ENCODE measurements at regions not wholly inside any gene's neighbourhood (a gene's known extent, or its start where the extent isn't known, plus 50 kb on each side); places are given as distances from the start of the nearest gene placed in this dataset.
A peak's percentile ranks its signal among the peaks of the same experiment; 100 is the strongest.
"Not testable (repeated sequence)": the region's sequence is repeated elsewhere in the genome, so short reads cannot be mapped to it uniquely, and the experiment has no call there.

GRCh38 chr6:15904651-15905376 lies 224.1 kb upstream of the MYLIP start:
- no peak for DNase-seq (ENCODE audit: low read depth in 2 of 2)

GRCh38 chr6:15901141-15902115 lies 227.5 kb upstream of the MYLIP start:
- DNase-seq (ENCODE audit: low read depth in 2 of 2) = no peak

- no peak for DNase-seq (ENCODE audit: low read depth in 2 of 2)
Observed at GRCh38 chr6:15898693-15899092, 230.2 kb upstream of the MYLIP start.

DNA sequence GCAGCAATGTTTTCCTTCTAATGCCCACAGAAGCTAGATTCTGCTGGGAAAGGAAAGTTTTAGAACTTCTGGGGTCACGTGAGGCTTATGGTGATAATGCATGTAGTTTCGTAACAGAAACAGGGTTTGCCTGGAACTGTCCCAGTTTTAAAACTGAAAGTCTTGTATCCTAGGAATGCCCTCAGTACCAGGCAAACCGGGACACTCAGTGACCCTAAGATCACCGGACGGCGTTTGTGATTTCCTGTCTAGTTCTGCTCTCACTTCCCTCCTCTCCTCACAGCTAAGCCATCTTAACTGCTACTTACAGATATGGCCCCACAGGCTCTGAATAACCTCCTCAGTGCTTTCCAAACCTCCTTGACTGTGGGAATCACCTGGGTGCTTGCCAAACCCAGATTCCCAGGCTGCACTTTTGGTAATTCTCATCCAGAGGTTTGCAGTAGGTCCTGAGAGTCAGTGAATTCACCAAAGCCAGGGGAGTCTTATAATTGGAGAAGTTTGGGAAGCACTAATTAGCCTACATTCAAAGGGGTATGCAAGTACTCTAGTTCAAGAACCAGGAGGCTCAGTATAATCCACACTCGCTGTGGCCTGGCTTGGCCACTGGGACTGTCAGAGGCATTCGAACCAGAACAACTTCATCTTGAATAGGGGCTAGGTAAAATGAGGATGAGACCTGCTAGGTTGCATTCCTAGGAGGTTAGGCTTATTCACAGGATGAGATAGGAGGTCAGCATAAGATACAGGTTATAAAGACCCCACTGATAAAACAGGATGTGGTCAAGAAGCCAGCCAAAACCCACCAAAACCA lies 231.6 kb upstream of the MYLIP start:
- DNase-seq (ENCODE audit: low read depth in 2 of 2) = no peak

DNA sequence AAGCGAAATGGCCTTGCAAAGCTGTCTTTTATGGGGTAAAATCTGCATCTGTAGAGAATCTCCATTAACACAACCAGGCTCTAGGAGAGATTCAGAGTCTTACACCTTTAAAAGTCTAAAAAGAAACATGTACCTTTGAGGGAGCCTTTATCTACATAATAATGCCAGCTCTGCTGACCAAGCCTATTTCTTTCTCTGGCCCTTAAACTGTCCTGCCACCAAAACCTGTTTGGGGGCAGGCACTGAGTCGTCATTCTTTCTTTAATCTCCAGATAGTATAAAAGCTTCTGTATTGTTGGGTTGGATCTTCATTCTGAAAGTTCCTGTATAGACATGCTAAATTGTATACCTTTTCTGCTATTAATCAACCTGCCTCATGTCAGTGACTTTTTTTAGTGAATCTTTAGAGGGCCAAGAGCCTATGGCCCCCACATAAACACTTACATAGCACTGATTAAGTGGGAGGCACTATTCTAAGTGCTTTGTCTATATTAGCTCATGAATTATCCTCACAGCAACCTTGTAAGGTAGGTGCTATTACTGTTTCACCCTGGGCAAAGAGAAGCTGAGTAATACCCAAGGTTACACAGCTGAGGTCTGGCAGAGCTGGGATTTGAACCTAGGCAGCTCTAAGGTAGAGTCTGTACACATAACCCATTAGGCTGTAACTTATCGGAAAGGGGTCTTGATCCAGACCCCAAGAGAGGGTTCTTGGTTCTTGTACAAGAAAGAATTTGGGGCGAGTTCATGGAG lies 232.3 kb upstream of the DTNBP1 start:
- DNase-seq (ENCODE audit: low read depth in 2 of 2) = no peak

DNA sequence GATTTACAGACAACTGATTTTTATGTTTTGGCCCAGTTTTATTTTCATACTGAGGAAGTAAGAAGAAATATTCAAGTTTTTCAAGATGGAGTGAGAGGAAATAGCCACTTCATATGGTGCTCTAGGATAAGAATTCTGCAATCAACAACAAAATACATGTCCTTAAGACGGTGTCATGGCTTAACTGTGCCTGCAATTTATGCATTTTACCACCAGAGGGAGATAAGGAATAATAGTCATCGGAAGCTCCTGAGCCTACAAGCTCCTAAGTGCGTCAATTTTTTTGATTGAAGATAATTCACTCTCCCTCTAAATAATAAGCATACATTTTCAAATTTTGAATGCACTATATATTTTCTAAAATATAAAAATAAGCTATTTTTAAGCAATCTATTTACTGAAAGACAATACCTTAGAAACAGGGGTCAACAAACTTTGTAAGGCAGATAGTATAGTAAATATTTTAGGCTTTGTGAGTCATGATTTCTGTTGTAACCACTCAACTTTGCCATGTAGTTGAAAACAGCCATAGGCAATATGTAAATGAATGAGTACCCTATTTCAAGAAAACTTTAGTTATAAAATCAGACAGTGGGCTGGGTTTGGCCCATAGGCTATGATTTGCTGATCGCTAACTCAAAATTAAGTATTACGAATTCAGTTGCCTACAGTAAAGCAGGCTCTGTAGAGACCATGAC lies 230.9 kb upstream of the DTNBP1 start:
- no peak for DNase-seq (ENCODE audit: low read depth in 2 of 2)

DNA sequence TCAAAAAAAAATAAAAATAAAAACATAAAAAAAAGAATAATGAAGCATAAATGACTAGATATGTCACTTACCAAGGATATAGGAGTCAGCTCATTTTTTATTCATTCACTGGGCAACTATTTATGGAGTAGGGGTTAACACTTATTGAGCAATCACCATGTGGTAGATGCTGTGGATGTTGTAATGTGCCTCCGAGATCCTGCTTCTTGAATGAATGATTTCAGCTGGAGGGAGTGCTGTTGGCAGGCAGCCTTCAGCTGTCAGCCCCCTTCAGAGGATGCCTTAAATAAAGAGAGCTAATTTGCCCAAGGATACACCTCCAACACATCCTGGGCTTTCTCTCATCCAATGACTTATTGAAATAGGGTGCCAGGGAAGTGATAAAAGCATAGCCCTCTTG lies 229.5 kb upstream of the DTNBP1 start:
- no peak for DNase-seq (ENCODE audit: low read depth in 2 of 2)

- DNase-seq (ENCODE audit: low read depth in 2 of 2) = no peak
Observed at GRCh38 chr6:15888798-15889772, 226.3 kb upstream of the DTNBP1 start.

DNA sequence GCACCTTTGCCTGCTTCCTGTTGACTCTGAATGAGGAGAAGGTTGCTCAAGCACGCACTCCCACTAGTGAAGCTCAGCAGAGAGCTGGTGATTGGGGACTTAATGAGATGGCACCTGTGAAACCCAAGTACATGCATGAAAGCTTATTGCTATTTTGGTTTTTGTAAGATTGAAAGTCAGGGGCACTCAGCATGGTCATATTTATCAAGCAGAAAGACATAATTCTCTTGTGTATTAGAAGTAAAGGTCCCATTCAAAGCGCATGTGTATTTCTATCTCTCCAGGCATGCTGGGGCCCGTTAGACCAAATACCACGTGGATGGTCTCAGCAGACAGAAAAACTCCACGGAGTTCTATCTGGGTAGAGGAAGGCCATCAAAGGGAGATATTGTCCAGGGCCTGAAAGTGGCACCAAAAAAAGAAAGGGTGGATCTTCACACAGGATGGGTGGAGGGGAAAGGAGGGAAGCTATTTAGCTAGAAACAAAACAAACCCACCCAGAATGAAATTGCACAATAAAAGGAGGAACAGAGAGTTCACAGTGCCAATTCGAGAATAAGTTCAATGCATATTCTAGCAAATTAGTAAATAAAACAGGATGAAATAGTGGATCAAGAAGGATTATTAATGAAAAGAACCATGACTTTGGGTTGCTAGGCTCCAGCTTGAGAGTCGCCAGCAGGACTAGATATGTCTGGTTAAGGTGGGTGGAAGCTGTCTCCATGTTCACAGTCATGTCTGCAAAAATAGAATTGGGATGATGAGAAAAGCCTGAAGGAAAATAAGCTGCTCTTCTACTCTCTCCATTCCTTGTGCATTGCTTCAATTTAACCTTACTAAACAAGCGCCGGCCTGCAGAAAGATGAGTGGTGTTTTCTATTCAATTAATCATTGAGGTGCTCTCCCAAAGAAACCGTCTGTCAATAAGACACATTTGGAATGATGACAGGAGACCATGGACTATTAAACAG lies 224.9 kb upstream of the DTNBP1 start:
- DNase-seq (ENCODE audit: low read depth in 2 of 2) = no peak

DNA sequence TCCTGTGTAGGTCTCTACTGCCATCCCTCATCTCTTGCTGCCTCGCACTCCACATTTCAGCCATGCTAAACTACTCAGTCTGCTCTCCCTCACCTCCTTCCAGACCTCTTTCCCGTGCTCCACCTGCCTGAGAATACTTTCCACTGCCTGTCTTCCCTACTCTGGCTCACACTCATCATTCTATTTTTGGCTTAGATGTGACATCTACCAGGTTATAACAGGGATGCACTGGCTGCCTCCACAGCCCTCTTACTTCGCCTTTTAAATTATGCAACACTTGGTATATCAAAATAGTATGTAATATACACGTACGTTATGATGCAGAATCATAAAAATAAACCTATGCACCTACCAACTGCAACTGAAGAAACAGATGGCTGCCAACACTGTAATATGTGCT lies 222.8 kb upstream of the DTNBP1 start:
- no peak for DNase-seq (ENCODE audit: low read depth in 2 of 2)

DNA sequence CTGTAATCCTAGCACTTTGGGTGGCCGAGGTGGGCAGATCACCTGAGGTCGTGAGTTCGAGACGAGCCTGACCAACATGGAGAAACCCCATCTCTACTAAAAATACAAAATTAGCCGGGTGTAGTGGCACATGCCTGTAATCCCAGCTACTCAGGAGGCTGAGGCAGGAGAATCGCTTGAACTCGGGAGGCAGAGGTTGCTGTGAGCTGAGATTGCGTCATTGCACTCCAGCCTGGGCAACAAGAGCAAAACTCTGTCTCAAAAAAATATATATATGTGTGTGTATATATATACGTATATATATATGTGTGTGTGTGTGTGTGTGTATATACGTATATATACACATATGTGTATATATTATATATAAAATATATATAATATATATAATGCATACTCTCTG lies 220.8 kb upstream of the DTNBP1 start:
- DNase-seq (ENCODE audit: low read depth in 2 of 2) = not testable (repeated sequence)

GRCh38 chr6:15882915-15883314 lies 220.1 kb upstream of the DTNBP1 start:
- DNase-seq (ENCODE audit: low read depth in 2 of 2) = no peak

GRCh38 chr6:15882345-15882744 lies 219.5 kb upstream of the DTNBP1 start:
- DNase-seq (ENCODE audit: low read depth in 2 of 2) = no peak

DNA sequence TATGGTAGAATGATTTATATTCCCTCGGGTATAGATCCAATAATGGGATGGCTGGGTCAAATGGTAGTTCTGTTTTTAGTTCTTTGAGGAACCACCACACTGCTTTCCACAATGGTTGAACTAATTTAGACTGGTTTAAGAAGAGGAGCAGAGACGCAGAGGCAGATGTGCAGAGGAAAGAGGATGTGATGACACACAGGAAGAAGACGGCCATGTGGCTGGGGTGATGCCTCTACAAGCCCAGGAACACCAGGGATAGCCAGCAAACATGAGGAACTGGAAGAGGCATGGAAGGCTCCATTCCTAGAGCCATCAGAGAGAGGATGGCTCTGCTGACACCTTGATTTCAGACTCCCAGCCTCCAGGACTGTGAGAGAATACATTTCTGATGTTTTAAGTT lies 218.3 kb upstream of the DTNBP1 start:
- no peak for DNase-seq (ENCODE audit: low read depth in 2 of 2)

- no peak for DNase-seq (ENCODE audit: low read depth in 2 of 2)
Observed at GRCh38 chr6:15880262-15880973, 217.6 kb upstream of the DTNBP1 start.

GRCh38 chr6:15879371-15880261 lies 216.8 kb upstream of the DTNBP1 start:
- peak; percentile 8 to 36 for DNase-seq (ENCODE audit: low read depth in 2 of 2)

DNA sequence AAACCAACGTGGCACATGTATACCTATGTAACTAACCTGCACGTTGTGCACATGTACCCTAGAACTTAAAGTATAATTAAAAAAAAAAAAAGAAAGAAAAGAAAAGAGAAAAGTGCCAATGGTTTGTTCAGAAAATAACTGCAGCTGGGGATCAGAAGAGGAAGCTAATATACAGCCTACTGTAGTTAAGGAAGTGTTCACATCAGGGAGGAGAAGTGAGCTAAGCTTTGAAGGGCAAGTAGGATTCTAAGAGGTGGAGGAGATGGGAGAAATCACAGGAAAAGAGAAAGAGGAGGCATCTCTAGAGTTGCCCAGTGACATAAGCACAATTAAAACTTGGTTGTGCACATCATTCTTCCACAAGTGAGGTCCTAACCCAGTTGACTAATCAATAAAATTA lies 214.4 kb upstream of the DTNBP1 start:
- no peak for DNase-seq (ENCODE audit: low read depth in 2 of 2)
